GM12878 (cell line): ENCODE measurements at regions not wholly inside any gene's neighbourhood (a gene's known extent, or its start where the extent isn't known, plus 50 kb on each side); places are given as distances from the start of the nearest gene placed in this dataset.

Source experiments
- ATAC-seq: fragments of 200-7000 bp; cut with Tn5 transposase; 3 replicates; pipeline ENCODE4 v1.9.1; 2020; ENCODE audit warnings: mild to moderate bottlenecking, moderate library complexity
- BruUV-seq: library from RNA; stranded (reverse); fragments of 400-500 nt; replicated peaks from 2 replicates; lab custom pipeline; 2021; lab: Mats Ljungman, UMichigan
- CTCF ChIA-PET: fragments of 300-600 bp; sonication (Branson Sonifier 250); formaldehyde crosslinking; extraction: SDS; loops from one replicate; lab custom pipeline; 2021; ENCODE audit warnings: inconsistent platforms; lab: Yijun Ruan, JAX
- POLR2A ChIA-PET: fragments of 350-600 bp; formaldehyde crosslinking; extraction: SDS; loops from one replicate; lab custom pipeline; 2021; ENCODE audit warnings: inconsistent platforms; lab: Charles Lee
- RAD21 ChIA-PET: fragments of 300-600 bp; sonication (Branson Sonifier 250); formaldehyde crosslinking; loops from one replicate; lab custom pipeline; 2023; ENCODE audit warnings: antibody characterized with exemption; ENCODE audit not compliant: unreplicated experiment; lab: Charles Lee
- SMC1A ChIA-PET: fragments of 300-600 bp; sonication (Branson Sonifier 250); formaldehyde crosslinking; loops from one replicate; lab custom pipeline; 2023; ENCODE audit not compliant: unreplicated experiment, uncharacterized antibody; lab: Charles Lee
- DNase-seq: peaks from one replicate; pipeline ENCODE4 v3.0.0-alpha.2; 2011; ENCODE audit warnings: low read depth, low spot score
- FAIRE-seq: peaks from 3 replicates; lab custom pipeline; 2011; peaks lifted over from hg19 to GRCh38; lab: Jason Lieb, UNC
- H2AFZ ChIP-seq: 2 replicates; pipeline ENCODE4 v1.6.0; 2011; ENCODE audit warnings: low read depth, low read length, control low read depth; ENCODE audit not compliant: control insufficient read depth
- H3K27ac ChIP-seq: 2 replicates; pipeline ENCODE4 v1.5.1; 2011; ENCODE audit warnings: control low read depth; ENCODE audit not compliant: control insufficient read depth, insufficient read depth
- H3K27me3 ChIP-seq, 2 experiments: replicated peaks in 1 of 2; 2 replicates each; pipeline versions ENCODE4 v1.6.0 to v1.6.1; 2011; ENCODE audit warnings: low read length in 1 of 2; ENCODE audit not compliant: control insufficient read depth in 2 of 2, insufficient read depth in 2 of 2
- H3K36me3 ChIP-seq, 2 experiments: 2 replicates each; pipeline ENCODE4 v1.5.1; 2011; ENCODE audit warnings: low read length in 1 of 2; ENCODE audit not compliant: control insufficient read depth in 2 of 2, insufficient read depth in 2 of 2
- H3K4me1 ChIP-seq: 2 replicates; pipeline ENCODE4 v1.6.1; 2011; ENCODE audit warnings: mild to moderate bottlenecking, low read length, moderate library complexity, mixed read lengths; ENCODE audit not compliant: control insufficient read depth, insufficient read depth
- H3K4me2 ChIP-seq: 2 replicates; pipeline ENCODE4 v1.6.0; 2011; ENCODE audit warnings: control low read depth; ENCODE audit not compliant: control insufficient read depth, insufficient read depth
- H3K4me3 ChIP-seq: fragments of 200-600 bp; sonication (generic); 2 replicates; pipeline ENCODE4 v1.5.1; 2016
- H3K79me2 ChIP-seq: 2 replicates; pipeline ENCODE4 v1.6.0; 2011; ENCODE audit warnings: low read length; ENCODE audit not compliant: control insufficient read depth, insufficient read depth
- H3K9ac ChIP-seq: 2 replicates; pipeline ENCODE4 v1.8.0; 2011; ENCODE audit warnings: low read length, control low read depth, mixed read lengths; ENCODE audit not compliant: control insufficient read depth, insufficient read depth
- H3K9me3 ChIP-seq: replicated peaks from 3 replicates; pipeline ENCODE4 v1.5.1; 2011; ENCODE audit warnings: mild to moderate bottlenecking, low read length; ENCODE audit not compliant: control insufficient read depth, insufficient read depth
- H4K20me1 ChIP-seq: 2 replicates; pipeline ENCODE4 v1.6.0; 2011; ENCODE audit not compliant: control insufficient read depth, insufficient read depth
- E2F8 ChIP-seq: fragments of 450-650 bp; IDR thresholded peaks from 2 replicates; pipeline ENCODE4 v1.6.1; 2018; ENCODE audit warnings: mild to moderate bottlenecking, low read depth, moderate library complexity; ENCODE audit not compliant: partially characterized antibody
- EZH2 ChIP-seq: IDR thresholded peaks from 2 replicates; pipeline ENCODE4 v1.6.1; 2012; ENCODE audit warnings: low read depth, mild to moderate bottlenecking, control low read depth, inconsistent platforms, low read length, borderline replicate concordance; ENCODE audit not compliant: control insufficient read depth
- SUZ12 ChIP-seq: fragments of 200-600 bp; sonication (generic); IDR thresholded peaks from one replicate; pipeline ENCODE4 v1.6.1; 2018; ENCODE audit warnings: antibody characterized with exemption, mild to moderate bottlenecking; ENCODE audit not compliant: unreplicated experiment
- ZBED1 ChIP-seq: IDR thresholded peaks from 2 replicates; pipeline ENCODE4 v1.6.1; 2016; ENCODE audit warnings: borderline replicate concordance
- ZNF687 ChIP-seq: fragments of 450-650 bp; IDR thresholded peaks from 2 replicates; pipeline ENCODE4 v1.6.1; 2017; ENCODE audit warnings: mild to moderate bottlenecking, moderate library complexity
- WGBS: methylation state at CpG from one replicate; pipeline ENCODE4 v1.1.6; 2016; ENCODE audit warnings: low lambda C conversion rate; ENCODE audit not compliant: insufficient replicate concordance, insufficient coverage; ENCODE audit errors: missing lambda C conversion rate; 5-methylcytosine and 5-hydroxymethylcytosine counted together
- in situ Hi-C: fragments of 300-500 bp; cut with MboI; formaldehyde crosslinking; loops from 9 replicates; pipeline ENCODE4 v1.14.3; 2018; ENCODE audit warnings: mixed read lengths
- intact Hi-C: fragments of 100-400 bp; cut with micrococcal nuclease; formaldehyde crosslinking; loops from one replicate; pipeline ENCODE4 v1.14.2; 2022; ENCODE audit not compliant: unreplicated experiment

DNA sequence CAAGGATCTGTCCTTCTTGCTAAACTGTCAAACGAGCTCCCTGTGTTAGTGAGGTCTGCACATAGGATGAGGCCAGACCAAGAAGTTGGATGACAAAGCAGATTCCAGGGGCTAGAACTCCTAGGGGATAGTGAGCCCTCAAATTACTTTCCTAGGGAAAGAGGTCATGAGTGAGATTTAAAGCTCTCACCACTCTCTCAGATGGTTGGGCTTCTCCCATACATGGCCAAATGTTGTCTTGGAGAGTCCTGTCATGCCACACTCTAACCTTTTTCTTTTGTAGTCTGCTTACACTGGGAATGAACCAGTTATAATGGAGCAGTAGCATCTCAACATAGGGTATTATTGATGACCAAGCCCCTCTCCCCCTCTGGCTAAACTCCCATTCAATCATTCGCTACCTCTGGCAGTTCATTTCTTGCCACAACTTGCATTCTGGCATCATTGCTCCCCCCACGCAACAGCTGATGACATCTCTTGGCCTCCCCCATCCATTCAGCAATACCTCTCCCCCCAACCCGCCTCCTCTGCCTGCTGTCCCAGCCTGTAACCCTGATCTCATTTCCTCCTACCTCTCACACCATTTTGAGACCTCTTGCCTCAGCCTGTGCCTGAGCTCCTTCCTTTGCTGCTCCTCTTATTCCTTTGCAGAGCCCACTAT lies 64.7 kb upstream of the CISTR start:
- DNase-seq (no peak), FAIRE-seq (no peak), ATAC-seq (no peak)
- Histone ChIP-seq H3K4me3 (no peak overlapping the region), H4K20me1 (no peaks in the 10 kb centered on the region), H2AFZ (no peak overlapping the region), H3K79me2 (no peaks in the 10 kb centered on the region), H3K4me1 (no peaks in the 10 kb centered on the region; the same call in 1 of the 2 replicates), H3K27ac (no peak overlapping the region), H3K36me3 (no peaks in the 10 kb centered on the region), H3K9ac (no peak overlapping the region), H3K9me3 (no peaks in the 10 kb centered on the region), H3K27me3 (peaks cover 3 to 5% of the 10 kb centered on the region in 2 experiments; a peak in 2 of 4 replicates), H3K4me2 (no peak overlapping the region)
- no TSS peak for BruUV-seq
- intact Hi-C loops, result no loop called here
- ChIA-PET SMC1A (interaction anchor here (0.6 to 0.8 kb wide), 2 partner anchors 13 to 15 kb away, joined by 3 read pairs; no protein-coding TSS in a partner anchor), CTCF (interaction anchor here (0.8 to 1.2 kb wide), 2 partner anchors 12 to 24 kb away, joined by 3 read pairs; no protein-coding TSS in a partner anchor), RAD21 (no interaction called here), POLR2A (no interaction called here)
- in situ Hi-C loops, result no loop called here
- 33% methylated on average over 3 of the region's 4 CpGs for WGBS
- TF ChIP-seq E2F8, result no peak

DNA sequence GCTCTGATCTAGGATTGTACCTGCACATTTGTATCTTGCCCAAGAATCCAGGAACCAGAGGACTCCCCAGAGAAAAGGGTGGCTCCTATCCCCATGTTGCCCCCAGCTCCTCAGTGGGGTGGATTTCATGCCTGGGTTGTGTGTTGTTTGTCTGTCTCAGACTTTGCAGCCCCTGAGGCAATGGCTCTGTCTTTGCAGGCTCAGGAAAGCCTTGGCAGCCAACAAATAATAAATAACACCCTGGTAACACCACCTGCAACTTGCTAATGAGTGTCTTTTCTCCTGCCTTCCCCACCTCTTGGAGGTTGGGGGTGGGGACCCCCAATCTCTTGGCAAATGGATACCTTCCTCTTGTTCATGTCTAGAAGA lies 65.2 kb upstream of the CISTR start:
- no peak for FAIRE-seq
- Histone ChIP-seq H3K4me1 (no peaks in the 10 kb centered on the region; the same call in 1 of the 2 replicates), H3K27ac (no peak overlapping the region), H2AFZ (no peak overlapping the region), H3K27me3 (peaks cover 3 to 5% of the 10 kb centered on the region in 2 experiments; a peak in 2 of 4 replicates), H3K79me2 (no peaks in the 10 kb centered on the region), H3K36me3 (no peaks in the 10 kb centered on the region), H3K4me3 (no peak overlapping the region), H3K9me3 (no peaks in the 10 kb centered on the region), H3K4me2 (no peak overlapping the region), H3K9ac (no peak overlapping the region), H4K20me1 (no peaks in the 10 kb centered on the region)
- intact Hi-C loops, result no loop called here
- ChIA-PET SMC1A (interaction anchor here (0.6 kb wide), 1 partner anchor 14 kb away, joined by 3 read pairs; no protein-coding TSS in a partner anchor), POLR2A (no interaction called here), RAD21 (no interaction called here), CTCF (no interaction called here)
- BruUV-seq, result no TSS peak
- in situ Hi-C loops, result no loop called here
- DNase-seq, result no peak
- no peak for ATAC-seq
- no peak for TF ChIP-seq EZH2
- no peak for TF ChIP-seq SUZ12
- no peak for TF ChIP-seq ZBED1
- no peak for TF ChIP-seq ZNF687
